A673 (cell line): ENCODE measurements at regions not wholly inside any gene's neighbourhood (a gene's known extent, or its start where the extent isn't known, plus 50 kb on each side); places are given as distances from the start of the nearest gene placed in this dataset.

Source experiments
- BruUV-seq: library from RNA; stranded (reverse); fragments of 400-500 nt; replicated peaks from 2 replicates; lab custom pipeline; 2021; lab: Mats Ljungman, UMichigan
- CTCF ChIA-PET: fragments of 300-600 bp; sonication (Branson Sonifier 250); formaldehyde crosslinking; loops from one replicate; lab custom pipeline; 2022; ENCODE audit warnings: antibody characterized with exemption; lab: Charles Lee
- POLR2A ChIA-PET: fragments of 300-600 bp; sonication (Branson Sonifier 250); formaldehyde crosslinking; loops from one replicate; lab custom pipeline; 2022; ENCODE audit warnings: antibody characterized with exemption; ENCODE audit not compliant: low non-redundant PET; lab: Charles Lee
- DNase-seq: peaks from one replicate; pipeline ENCODE4 v3.0.0-alpha.2; 2015; ENCODE audit warnings: low spot score
- H3K27ac ChIP-seq: fragments of 200-600 bp; sonication (generic); 2 replicates; pipeline ENCODE4 v1.5.1; 2016; ENCODE audit warnings: mixed run types, low read depth, mild to moderate bottlenecking, mixed read lengths, antibody characterized with exemption, low read length; ENCODE audit not compliant: poor library complexity, severe bottlenecking
- H3K27me3 ChIP-seq: fragments of 200-600 bp; sonication (generic); replicated peaks from 2 replicates; pipeline ENCODE4 v1.6.1; 2017; ENCODE audit warnings: mixed run types, low read depth, mild to moderate bottlenecking, mixed read lengths, antibody characterized with exemption, low read length; ENCODE audit not compliant: insufficient read depth, poor library complexity
- H3K36me3 ChIP-seq: fragments of 200-600 bp; sonication (generic); 2 replicates; pipeline ENCODE4 v1.6.1; 2016; ENCODE audit warnings: mixed run types, mild to moderate bottlenecking, mixed read lengths, antibody characterized with exemption, low read length; ENCODE audit not compliant: insufficient read depth, poor library complexity, severe bottlenecking
- H3K4me1 ChIP-seq: fragments of 200-600 bp; sonication (generic); 2 replicates; pipeline ENCODE4 v1.6.1; 2017; ENCODE audit warnings: mixed run types, mild to moderate bottlenecking, mixed read lengths, antibody characterized with exemption, low read length; ENCODE audit not compliant: insufficient read depth, poor library complexity, severe bottlenecking
- H3K4me3 ChIP-seq: fragments of 200-600 bp; sonication (generic); 2 replicates; pipeline ENCODE4 v1.5.1; 2016; ENCODE audit warnings: low read depth, mixed run types, mild to moderate bottlenecking, mixed read lengths, low read length; ENCODE audit not compliant: poor library complexity, severe bottlenecking
- H3K9me3 ChIP-seq: fragments of 200-600 bp; sonication (generic); 2 replicates; pipeline ENCODE4 v1.6.1; 2016; ENCODE audit warnings: mixed run types, low read depth, mild to moderate bottlenecking, mixed read lengths, antibody characterized with exemption, low read length; ENCODE audit not compliant: poor library complexity, severe bottlenecking
- CTCF ChIP-seq: fragments of 300-800, 200-600 bp; sonication (generic); conservative IDR thresholded peaks from 2 replicates; pipeline ENCODE4 v1.5.1; 2017; ENCODE audit warnings: low read depth, mild to moderate bottlenecking, antibody characterized with exemption, low read length, moderate library complexity, mixed read lengths
- EZH2 ChIP-seq: fragments of 200-600 bp; sonication (generic); IDR thresholded peaks from 2 replicates; pipeline ENCODE4 v1.6.1; 2017; ENCODE audit warnings: borderline replicate concordance, low read depth, mild to moderate bottlenecking, mixed read lengths, antibody characterized with exemption, low read length; ENCODE audit not compliant: poor library complexity, severe bottlenecking
- intact Hi-C: fragments of 100-400 bp; cut with micrococcal nuclease; formaldehyde crosslinking; loops from one replicate; pipeline ENCODE4 v1.10.0; 2022; ENCODE audit not compliant: unreplicated experiment

DNA sequence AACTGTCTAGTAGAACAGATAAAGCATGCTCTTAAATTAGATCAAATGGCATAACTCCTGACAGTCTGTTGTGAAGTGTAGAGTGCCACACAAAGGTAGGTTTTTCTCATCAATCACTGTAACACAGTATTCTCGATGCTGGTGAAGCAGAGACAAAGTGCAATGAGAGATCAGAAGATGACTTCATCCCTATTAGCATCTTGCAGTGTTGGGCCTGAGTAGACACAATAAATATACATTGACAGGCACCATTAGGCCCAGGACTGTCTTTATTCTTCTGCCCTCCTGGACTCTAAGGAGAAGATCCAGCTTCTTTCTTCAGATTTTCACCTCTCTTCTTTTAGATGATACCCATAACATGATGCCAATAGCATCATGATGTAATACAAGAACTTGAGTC, 478.0 kb upstream of the TENM4 start:
- H3K4me3 ChIP-seq, result no peak overlapping the region
- intact Hi-C loops, result no loop called here
- no peak for DNase-seq
- CTCF ChIA-PET, result no interaction called here
- H3K27me3 ChIP-seq, result no peaks in the 10 kb centered on the region
- TF ChIP-seq EZH2, result no peak
- TF ChIP-seq CTCF, result no peak
- POLR2A ChIA-PET, result no interaction called here
- no peaks in the 10 kb centered on the region for H3K4me1 ChIP-seq
- BruUV-seq, result no TSS peak
- no peak overlapping the region for H3K27ac ChIP-seq
- H3K9me3 ChIP-seq, result no peaks in the 10 kb centered on the region
- no peaks in the 10 kb centered on the region for H3K36me3 ChIP-seq

GRCh38 chr11:79906164-79906563, 465.3 kb upstream of the TENM4 start:
- no peaks in the 10 kb centered on the region for H3K27me3 ChIP-seq
- intact Hi-C loops, result no loop called here
- no peaks in the 10 kb centered on the region for H3K4me1 ChIP-seq
- ChIA-PET POLR2A (no interaction called here), CTCF (no interaction called here)
- no peak overlapping the region for H3K27ac ChIP-seq
- BruUV-seq, result no TSS peak
- no peak for TF ChIP-seq EZH2
- no peak for TF ChIP-seq CTCF
- H3K4me3 ChIP-seq, result no peak overlapping the region
- no peak for DNase-seq
- H3K36me3 ChIP-seq, result no peaks in the 10 kb centered on the region
- no peaks in the 10 kb centered on the region for H3K9me3 ChIP-seq

DNA sequence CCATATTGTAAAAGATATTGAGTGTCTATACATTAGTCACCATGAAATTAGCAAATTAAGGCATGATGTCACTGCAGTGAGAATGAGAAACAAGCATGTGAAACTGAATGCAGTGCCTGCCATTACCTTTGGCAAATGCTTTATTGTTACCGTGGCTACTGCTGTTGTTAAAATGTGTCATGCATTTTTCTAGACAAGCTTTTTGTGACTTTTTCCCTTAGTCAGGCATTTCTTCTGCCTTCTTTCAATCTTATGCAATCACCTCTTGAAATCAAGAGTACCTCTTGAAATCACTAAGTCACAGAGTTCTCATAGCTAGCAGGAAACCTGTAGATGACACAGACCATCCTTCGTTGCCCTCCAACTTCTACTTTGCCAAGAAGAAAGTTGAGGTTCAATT, 461.7 kb upstream of the TENM4 start:
- no peak overlapping the region for H3K4me3 ChIP-seq
- POLR2A ChIA-PET, result no interaction called here

More for the DNA sequence above, 461.7 kb upstream of the TENM4 start:
- no peaks in the 10 kb centered on the region for H3K27me3 ChIP-seq
- H3K4me1 ChIP-seq, result no peaks in the 10 kb centered on the region
- intact Hi-C loops, result no loop called here
- no peaks in the 10 kb centered on the region for H3K36me3 ChIP-seq
- TF ChIP-seq EZH2 (no peak), CTCF (no peak)
- H3K9me3 ChIP-seq, result no peaks in the 10 kb centered on the region
- DNase-seq, result peak; percentile 20
- CTCF ChIA-PET, result no interaction called here
- BruUV-seq, result no TSS peak
- H3K27ac ChIP-seq, result no peak overlapping the region
